ENCODE measurements at regions not wholly inside any gene's neighbourhood (a gene's known extent, or its start where the extent isn't known, plus 50 kb on each side); places are given as distances from the start of the nearest gene placed in this dataset.

GRCh38 chr5:111639912-111640311, 117.1 kb downstream of the NREP start:
- POLR2A ChIA-PET = no interaction called here
- TF ChIP-seq ZNF749 (CRISPR knock-in tag; IDR thresholded peaks at IDR 0.05; ENCODE audit: borderline replicate concordance) (no peak), SRSF1 (optimal IDR thresholded peaks at IDR 0.05; ENCODE audit: low read depth, low read length) (no peak), ZNF350 (CRISPR knock-in tag; IDR thresholded peaks at IDR 0.05; ENCODE audit: borderline replicate concordance, low read depth) (no peak), KAT8 (CRISPR knock-in tag; IDR thresholded peaks at IDR 0.05) (no peak), RAD51 (IDR thresholded peaks at IDR 0.05; ENCODE audit: borderline replicate concordance) (no peak), ZNF83 (CRISPR knock-in tag; IDR thresholded peaks at IDR 0.05; ENCODE audit: borderline replicate concordance) (no peak), EED (CRISPR knock-in tag; IDR thresholded peaks at IDR 0.05) (no peak), NFAT5 (CRISPR knock-in tag; IDR thresholded peaks at IDR 0.05) (no peak), ZNF407 (CRISPR knock-in tag; IDR thresholded peaks at IDR 0.05; ENCODE audit: not compliant biosample characterization) (no peak)
- H3K9me3 ChIP-seq (ENCODE audit: low read length) = peaks cover 30% of the 10 kb centered on the region
- DNase-seq (ENCODE audit: low spot score) (no peak), FAIRE-seq (no peak), ATAC-seq (no peak)
- intact Hi-C loops (cut with micrococcal nuclease; ENCODE audit: unreplicated experiment) = no loop called here
- H3K4me2 ChIP-seq (ENCODE audit: low read depth, low read length) = no peak overlapping the region
- H3K27ac ChIP-seq (ENCODE audit: extremely low read length, insufficient read depth, low read length) = no peak overlapping the region
- H2AFZ ChIP-seq (ENCODE audit: low read length) = no peak overlapping the region
- no TSS peak for BruUV-seq (replicated peaks)
- H4K20me1 ChIP-seq (ENCODE audit: insufficient read depth, low read length) = no peaks in the 10 kb centered on the region
- H3K4me1 ChIP-seq (ENCODE audit: insufficient read depth, low read length) = peaks cover 25% of the 10 kb centered on the region
- no peak overlapping the region for H3K4me3 ChIP-seq (replicated peaks in 1 of 3; ENCODE audit: insufficient read depth in 1 of 3, low read depth in 2 of 3, low read length in 3 of 3)
- in situ Hi-C loops (cut with HindIII; ENCODE audit: extremely low pct_ligation_motif_present, low pct_unique_long_range_greater_than_20kb) = no loop called here
- H3K27me3 ChIP-seq (ENCODE audit: control insufficient read depth in 1 of 2, insufficient read depth in 2 of 2, low read length in 2 of 2) = no peaks in the 10 kb centered on the region
- no peaks in the 10 kb centered on the region for H3K36me3 ChIP-seq (replicated peaks in 1 of 2; ENCODE audit: control insufficient read depth in 1 of 2, insufficient read depth in 2 of 2, low read length in 2 of 2)
- CTCF ChIA-PET (ENCODE audit: low intra/inter-chr PET ratio, low total read pairs) = no interaction called here
- no peak overlapping the region for H3K9ac ChIP-seq (ENCODE audit: insufficient read depth, low read depth, low read length)
- no peaks in the 10 kb centered on the region for H3K79me2 ChIP-seq (ENCODE audit: insufficient read depth, low read length)
- WGBS (ENCODE audit: low lambda C conversion rate) = 60% methylated on average over 1 of the region's 2 CpGs
